Type B pancreatic cell (in vitro differentiated cells): ENCODE measurements at regions not wholly inside any gene's neighbourhood (a gene's known extent, or its start where the extent isn't known, plus 50 kb on each side); places are given as distances from the start of the nearest gene placed in this dataset.

Source experiments
- DNase-seq: peaks from one replicate; pipeline ENCODE4 v3.0.0; 2021; ENCODE audit warnings: mixed read lengths; ENCODE audit not compliant: unreplicated experiment; ENCODE audit errors: extremely low spot score
- H3K27ac Mint-ChIP-seq: 2 replicates; pipeline ENCODE4 v1.8.0; 2021; ENCODE audit warnings: mild to moderate bottlenecking, mixed read lengths
- H3K27me3 Mint-ChIP-seq: 2 replicates; pipeline ENCODE4 v1.8.0; 2021; ENCODE audit warnings: mixed read lengths
- H3K36me3 Mint-ChIP-seq: 2 replicates; pipeline ENCODE4 v1.8.0; 2021; ENCODE audit warnings: mixed read lengths
- H3K4me1 Mint-ChIP-seq: one replicate; pipeline ENCODE4 v1.8.0; 2021; ENCODE audit warnings: mixed read lengths; ENCODE audit not compliant: unreplicated experiment
- H3K4me3 Mint-ChIP-seq: 2 replicates; pipeline ENCODE4 v1.8.0; 2021; ENCODE audit warnings: mild to moderate bottlenecking, mixed read lengths
- H3K9me3 Mint-ChIP-seq: 2 replicates; pipeline ENCODE4 v1.8.0; 2021; ENCODE audit warnings: mixed read lengths
- CTCF ChIP-seq: fragments of 200-600 bp; sonication (generic); conservative IDR thresholded peaks from 2 replicates; pipeline ENCODE4 v1.5.0; 2021; ENCODE audit warnings: antibody characterized with exemption, mild to moderate bottlenecking

- Mint-ChIP-seq H3K36me3 (no peaks in the 10 kb centered on the region), H3K27ac (no peak overlapping the region), H3K27me3 (peaks cover 17% of the 10 kb centered on the region), H3K4me1 (peaks cover 42% of the 10 kb centered on the region), H3K4me3 (no peak overlapping the region), H3K9me3 (no peaks in the 10 kb centered on the region)
- no peak for TF ChIP-seq CTCF
- DNase-seq, result no peak
Measured at GRCh38 chr3:59519094-59519493, 469.3 kb upstream of the CFAP20DC start.

GRCh38 chr3:59518283-59519055, 468.6 kb upstream of the CFAP20DC start:
- no peak overlapping the region for H3K27ac Mint-ChIP-seq
- H3K4me1 Mint-ChIP-seq, result peaks cover 42% of the 10 kb centered on the region
- H3K36me3 Mint-ChIP-seq, result no peaks in the 10 kb centered on the region
- H3K27me3 Mint-ChIP-seq, result peaks cover 18% of the 10 kb centered on the region
- no peak for TF ChIP-seq CTCF
- DNase-seq, result no peak
- H3K9me3 Mint-ChIP-seq, result no peaks in the 10 kb centered on the region
- H3K4me3 Mint-ChIP-seq, result no peak overlapping the region

GRCh38 chr3:59517388-59517787, 467.6 kb upstream of the CFAP20DC start:
- no peaks in the 10 kb centered on the region for H3K9me3 Mint-ChIP-seq
- no peak for DNase-seq
- H3K4me1 Mint-ChIP-seq, result peaks cover 42% of the 10 kb centered on the region
- H3K27ac Mint-ChIP-seq, result no peak overlapping the region
- no peak for TF ChIP-seq CTCF
- H3K4me3 Mint-ChIP-seq, result no peak overlapping the region
- peaks cover 24% of the 10 kb centered on the region for H3K27me3 Mint-ChIP-seq
- H3K36me3 Mint-ChIP-seq, result no peaks in the 10 kb centered on the region

- no peak overlapping the region for H3K27ac Mint-ChIP-seq
- H3K36me3 Mint-ChIP-seq, result no peaks in the 10 kb centered on the region
- H3K27me3 Mint-ChIP-seq, result peaks cover 24% of the 10 kb centered on the region
- DNase-seq, result no peak
- H3K4me1 Mint-ChIP-seq, result peaks cover 42% of the 10 kb centered on the region
- no peak for TF ChIP-seq CTCF
- no peaks in the 10 kb centered on the region for H3K9me3 Mint-ChIP-seq
- H3K4me3 Mint-ChIP-seq, result no peak overlapping the region
Measured at GRCh38 chr3:59515966-59516365, 466.1 kb upstream of the CFAP20DC start.

- H3K4me1 Mint-ChIP-seq, result peaks cover 42% of the 10 kb centered on the region
- H3K4me3 Mint-ChIP-seq, result no peak overlapping the region
- TF ChIP-seq CTCF, result no peak
- no peak overlapping the region for H3K27ac Mint-ChIP-seq
- peaks cover 23% of the 10 kb centered on the region for H3K27me3 Mint-ChIP-seq
- no peaks in the 10 kb centered on the region for H3K9me3 Mint-ChIP-seq
- no peaks in the 10 kb centered on the region for H3K36me3 Mint-ChIP-seq
- DNase-seq, result no peak
Measured at GRCh38 chr3:59514865-59515482, 465.1 kb upstream of the CFAP20DC start.
